ENCODE measurements at regions not wholly inside any gene's neighbourhood (a gene's known extent, or its start where the extent isn't known, plus 50 kb on each side); places are given as distances from the start of the nearest gene placed in this dataset.

- TF ChIP-seq SUZ12 (IDR thresholded peaks at IDR 0.05; ENCODE audit: extremely low read depth, insufficient read depth, insufficient read length) (no peak), YY1 (IDR thresholded peaks at IDR 0.05; ENCODE audit: insufficient read depth, insufficient read length) (no peak)
Observed at GRCh38 chr18:1463981-1464380, 559.3 kb downstream of the ADCYAP1 start.

Measured in NT2/D1 (cell line).